ENCODE measurements at regions not wholly inside any gene's neighbourhood (a gene's known extent, or its start where the extent isn't known, plus 50 kb on each side); places are given as distances from the start of the nearest gene placed in this dataset.

DNA sequence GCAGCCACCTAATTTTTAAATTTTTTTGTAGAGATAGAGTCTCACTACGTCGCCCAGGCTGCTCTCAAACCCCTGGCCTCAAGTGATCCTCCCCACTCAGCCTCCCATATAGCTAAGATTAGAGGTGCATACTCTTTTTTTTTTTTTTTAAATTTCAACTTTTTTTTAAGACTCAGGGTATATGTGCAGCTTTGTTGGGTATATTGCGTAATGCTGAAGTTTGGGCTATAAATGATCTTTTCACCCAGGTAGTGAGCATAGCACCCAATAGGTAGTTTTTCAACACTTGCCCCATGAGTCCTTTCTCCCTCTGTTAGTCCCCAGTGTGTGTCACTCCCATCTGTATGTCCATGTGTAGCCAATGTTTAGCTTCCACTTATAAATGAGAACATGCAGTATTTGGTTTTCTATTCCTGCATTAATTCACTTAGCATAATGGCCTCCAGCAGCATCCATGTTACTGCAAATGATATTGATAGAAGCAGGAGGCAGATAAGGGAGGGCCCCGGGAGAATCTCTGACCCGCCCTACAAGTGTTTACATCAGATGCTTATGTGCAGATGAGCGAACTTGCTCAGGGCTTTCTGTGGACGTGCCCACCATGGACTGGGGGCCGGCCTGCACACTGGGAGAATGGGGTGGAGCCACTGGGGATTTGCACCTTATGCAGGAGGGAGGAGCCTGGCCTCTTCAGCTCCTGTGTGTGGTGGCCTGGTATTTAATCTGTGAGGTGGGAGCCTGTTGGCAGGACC is 110.3 kb upstream of the ZKSCAN2 start:
- Histone ChIP-seq H3K27ac (ENCODE audit: insufficient read depth, low read length) (no peak overlapping the region), H3K4ac (ENCODE audit: low read depth, low read length) (no peak overlapping the region), H3K79me1 (ENCODE audit: low read depth in 1 of 2, low read length in 2 of 2) (no peaks in the 10 kb centered on the region), H3K4me2 (ENCODE audit: low read depth, low read length) (no peak overlapping the region), H2AK9ac (replicated peaks; ENCODE audit: low read depth, low read length, poor library complexity) (no peak overlapping the region), H4K91ac (ENCODE audit: insufficient read depth, low read depth, low read length) (no peak overlapping the region), H3K18ac (ENCODE audit: low read depth, low read length) (no peak overlapping the region), H4K5ac (ENCODE audit: low read depth, low read length) (no peak overlapping the region), H4K8ac (ENCODE audit: low read depth in 2 of 2, low read length in 2 of 2) (no peak overlapping the region), H3K56ac (ENCODE audit: extremely low read depth, insufficient read depth, low read length) (no peak overlapping the region), H2BK20ac (ENCODE audit: low read depth, low read length) (no peak overlapping the region), H3K9ac (ENCODE audit: low read depth, low read length) (no peak overlapping the region), H2BK120ac (ENCODE audit: low read depth, low read length) (no peak overlapping the region), H3K27me3 (ENCODE audit: control insufficient read depth, insufficient read depth, low read length) (no peaks in the 10 kb centered on the region), H2BK15ac (ENCODE audit: low read depth, low read length) (no peak overlapping the region), H3K9me3 (ENCODE audit: control insufficient read depth, insufficient read depth, low read length) (peaks cover 7% of the 10 kb centered on the region; the same call in 1 of the 2 replicates), H3K36me3 (ENCODE audit: control insufficient read depth, insufficient read depth, low read length) (no peaks in the 10 kb centered on the region), H3K14ac (replicated peaks; ENCODE audit: low read depth, low read length) (no peak overlapping the region), H2AK5ac (ENCODE audit: low read depth, low read length) (no peak overlapping the region), H3K4me3 (ENCODE audit: insufficient read depth, low read depth, low read length) (no peak overlapping the region), H3K9me1 (ENCODE audit: insufficient read depth, low read length) (no peaks in the 10 kb centered on the region), H3K23ac (ENCODE audit: low read depth, low read length) (no peak overlapping the region), H2AFZ (replicated peaks; ENCODE audit: low read length, poor library complexity) (no peak overlapping the region), H4K20me1 (ENCODE audit: insufficient read depth, low read length) (no peaks in the 10 kb centered on the region), H2BK5ac (ENCODE audit: low read depth, low read length, poor library complexity, severe bottlenecking) (no peak overlapping the region), H3K4me1 (ENCODE audit: control insufficient read depth, insufficient read depth, low read length) (no peaks in the 10 kb centered on the region)
- no peak for ATAC-seq (ENCODE audit: low read depth)
- in situ Hi-C loops (cut with MboI; ENCODE audit: low sequenced_read_pairs) = no loop called here
- intact Hi-C loops (cut with micrococcal nuclease) = no loop called here
- dilution Hi-C loops (cut with HindIII; ENCODE audit: low sequenced_read_pairs, unreplicated experiment) = no loop called here
- WGBS, 2 experiments (ENCODE audit: extremely low coverage in 2 of 2, insufficient read length in 1 of 2) = no CpG with 5 or more reads among the region's 8 CpGs
- no TSS peak for BruUV-seq (replicated peaks)
- ChIA-PET POLR2A (ENCODE audit: unreplicated experiment) (no interaction called here), CTCF (interaction anchor here (0.7 to 1.3 kb wide), 2 partner anchors 9 to 419 kb away, joined by 4 to 10 read pairs; no protein-coding TSS in a partner anchor)
- TF ChIP-seq CEBPB (IDR thresholded peaks at IDR 0.05; ENCODE audit: low read depth, low read length) (peak; percentile 35; the same call in 1 of the 2 replicates), MXI1 (IDR thresholded peaks at IDR 0.05; ENCODE audit: borderline replicate concordance, low read depth, low read length) (no peak)
- TF ChIP-seq, protein P1, sequence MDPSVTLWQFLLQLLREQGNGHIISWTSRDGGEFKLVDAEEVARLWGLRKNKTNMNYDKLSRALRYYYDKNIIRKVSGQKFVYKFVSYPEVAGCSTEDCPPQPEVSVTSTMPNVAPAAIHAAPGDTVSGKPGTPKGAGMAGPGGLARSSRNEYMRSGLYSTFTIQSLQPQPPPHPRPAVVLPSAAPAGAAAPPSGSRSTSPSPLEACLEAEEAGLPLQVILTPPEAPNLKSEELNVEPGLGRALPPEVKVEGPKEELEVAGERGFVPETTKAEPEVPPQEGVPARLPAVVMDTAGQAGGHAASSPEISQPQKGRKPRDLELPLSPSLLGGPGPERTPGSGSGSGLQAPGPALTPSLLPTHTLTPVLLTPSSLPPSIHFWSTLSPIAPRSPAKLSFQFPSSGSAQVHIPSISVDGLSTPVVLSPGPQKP (IDR thresholded peaks at IDR 0.05; ENCODE audit: borderline replicate concordance, low read depth, low read length) = no peak
- no peak for DNase-seq
